ENCODE measurements at regions not wholly inside any gene's neighbourhood (a gene's known extent, or its start where the extent isn't known, plus 50 kb on each side); places are given as distances from the start of the nearest gene placed in this dataset.

GRCh38 chr5:30928956-30929355, 264.5 kb upstream of the CDH6 start:
- no peak for DNase-seq
- H3K9ac ChIP-seq: no peak overlapping the region
- no peaks in the 10 kb centered on the region for H3K27me3 ChIP-seq (ENCODE audit: insufficient read depth)
- H3K4me1 ChIP-seq (ENCODE audit: control insufficient read depth in 1 of 2, insufficient read depth in 2 of 2, low read depth in 1 of 2, low read length in 1 of 2): no peaks in the 10 kb centered on the region
- TF ChIP-seq YY1 (IDR thresholded peaks at IDR 0.05; ENCODE audit: low read depth) (no peak), ELF1 (IDR thresholded peaks at IDR 0.05) (no peak), CTCF (IDR thresholded peaks at IDR 0.05) (no peak), MEF2A (IDR thresholded peaks at IDR 0.05; ENCODE audit: borderline replicate concordance, low read depth) (no peak), MAX (IDR thresholded peaks at IDR 0.05; ENCODE audit: low read depth) (no peak), NRF1 (IDR thresholded peaks at IDR 0.05; ENCODE audit: low read depth, low read length) (no peak), EP300 (IDR thresholded peaks at IDR 0.05; ENCODE audit: borderline replicate concordance in 1 of 2, low read depth in 1 of 2, low read length in 1 of 2) (no peak)
- H3K4me3 ChIP-seq (ENCODE audit: low read depth in 2 of 2, low read length in 1 of 2): no peak overlapping the region
- H4K20me1 ChIP-seq (ENCODE audit: insufficient read depth): no peaks in the 10 kb centered on the region
- H2AFZ ChIP-seq (ENCODE audit: low read depth): no peak overlapping the region
- H3K36me3 ChIP-seq (replicated peaks in 1 of 2; ENCODE audit: control insufficient read depth in 1 of 2, insufficient read depth in 2 of 2, low read length in 1 of 2): no peaks in the 10 kb centered on the region
- H3K9me3 ChIP-seq: no peaks in the 10 kb centered on the region
- no peaks in the 10 kb centered on the region for H3K79me2 ChIP-seq (ENCODE audit: insufficient read depth)
- H3K27ac ChIP-seq (ENCODE audit: low read depth in 2 of 2, low read length in 1 of 2): no peak overlapping the region
- no peaks in the 10 kb centered on the region for H3K9me2 ChIP-seq
- ChIA-PET CTCF (no interaction called here), POLR2A (no interaction called here)
- no peak overlapping the region for H3K4me2 ChIP-seq
- no peaks in the 10 kb centered on the region for H3F3A ChIP-seq (replicated peaks; ENCODE audit: insufficient read depth)

- H3K27me3 ChIP-seq (ENCODE audit: insufficient read depth): no peaks in the 10 kb centered on the region
- 47% methylated on average over 3 of the region's 3 CpGs for WGBS (ENCODE audit: low lambda C conversion rate)
- POLR2A ChIA-PET: no interaction called here
Measured at GRCh38 chr5:30926218-30926617, 267.3 kb upstream of the CDH6 start.

More at GRCh38 chr5:30926218-30926617, 267.3 kb upstream of the CDH6 start:
- no peak for DNase-seq
- Histone ChIP-seq H3K27ac (ENCODE audit: low read depth in 2 of 2, low read length in 1 of 2) (no peak overlapping the region), H3K9me3 (no peaks in the 10 kb centered on the region), H2AFZ (ENCODE audit: low read depth) (no peak overlapping the region), H4K20me1 (ENCODE audit: insufficient read depth) (no peaks in the 10 kb centered on the region), H3K4me1 (ENCODE audit: control insufficient read depth in 1 of 2, insufficient read depth in 2 of 2, low read depth in 1 of 2, low read length in 1 of 2) (no peaks in the 10 kb centered on the region), H3K79me2 (ENCODE audit: insufficient read depth) (no peaks in the 10 kb centered on the region), H3K4me3 (ENCODE audit: low read depth in 2 of 2, low read length in 1 of 2) (no peak overlapping the region), H3F3A (replicated peaks; ENCODE audit: insufficient read depth) (no peaks in the 10 kb centered on the region), H3K36me3 (replicated peaks in 1 of 2; ENCODE audit: control insufficient read depth in 1 of 2, insufficient read depth in 2 of 2, low read length in 1 of 2) (no peaks in the 10 kb centered on the region), H3K9ac (no peak overlapping the region), H3K4me2 (no peak overlapping the region), H3K9me2 (no peaks in the 10 kb centered on the region)
- TF ChIP-seq RXRA (IDR thresholded peaks at IDR 0.05; ENCODE audit: borderline replicate concordance, low read depth) (no peak), USF2 (IDR thresholded peaks at IDR 0.05; ENCODE audit: borderline replicate concordance, low read depth, low read length) (no peak), GATA2 (CRISPR knock-in tag; IDR thresholded peaks at IDR 0.05) (no peak), SMC3 (IDR thresholded peaks at IDR 0.05; ENCODE audit: low read depth, low read length) (no peak), GABPA (IDR thresholded peaks at IDR 0.05; ENCODE audit: low read depth) (no peak), JUND (IDR thresholded peaks at IDR 0.05) (no peak), MAX (IDR thresholded peaks at IDR 0.05; ENCODE audit: low read depth) (no peak), TAF1 (IDR thresholded peaks at IDR 0.05; ENCODE audit: borderline replicate concordance, low read depth, low read length) (no peak)
- CTCF ChIA-PET: no interaction called here

All from SK-N-SH (cell line).